ENCODE measurements at regions not wholly inside any gene's neighbourhood (a gene's known extent, or its start where the extent isn't known, plus 50 kb on each side); places are given as distances from the start of the nearest gene placed in this dataset.

- DNase-seq (ENCODE audit: low read depth), result no peak
Observed at GRCh38 chr6:166106076-166106686, 61.5 kb downstream of the TBXT start.

GRCh38 chr6:166105341-166106075 lies 62.1 kb downstream of the TBXT start:
- no peak for DNase-seq (ENCODE audit: low read depth)

- no peak for DNase-seq (ENCODE audit: low read depth)
Observed at GRCh38 chr6:166104872-166105271, 62.8 kb downstream of the TBXT start.

- no peak for DNase-seq (ENCODE audit: low read depth)
Observed at GRCh38 chr6:166104107-166104506, 63.5 kb downstream of the TBXT start.

- DNase-seq (ENCODE audit: low read depth), result no peak
Observed at GRCh38 chr6:166101819-166102419, 65.7 kb downstream of the TBXT start.

- peak; percentile 15 for DNase-seq (ENCODE audit: low read depth)
Observed at GRCh38 chr6:166097914-166098522, 69.6 kb downstream of the TBXT start.

- DNase-seq (ENCODE audit: low read depth), result no peak
Observed at GRCh38 chr6:166087852-166088251, 79.8 kb downstream of the TBXT start.

- DNase-seq (ENCODE audit: low read depth), result no peak
Observed at GRCh38 chr6:166087246-166087645, 80.4 kb downstream of the TBXT start.

GRCh38 chr6:166085500-166085899 lies 82.2 kb downstream of the TBXT start:
- no peak for DNase-seq (ENCODE audit: low read depth)

GRCh38 chr6:166084951-166085350 lies 82.7 kb downstream of the TBXT start:
- DNase-seq (ENCODE audit: low read depth), result no peak

GRCh38 chr6:166079841-166080240 lies 87.8 kb downstream of the TBXT start:
- DNase-seq (ENCODE audit: low read depth), result no peak

GRCh38 chr6:166078294-166078693 lies 89.4 kb downstream of the TBXT start:
- DNase-seq (ENCODE audit: low read depth), result no peak

- no peak for DNase-seq (ENCODE audit: low read depth)
Observed at GRCh38 chr6:166076625-166077024, 91.0 kb downstream of the TBXT start.

- no peak for DNase-seq (ENCODE audit: low read depth)
Observed at GRCh38 chr6:166075925-166076324, 91.7 kb downstream of the TBXT start.

- no peak for DNase-seq (ENCODE audit: low read depth)
Observed at GRCh38 chr6:166075186-166075585, 92.5 kb downstream of the TBXT start.

- DNase-seq (ENCODE audit: low read depth), result no peak
Observed at GRCh38 chr6:166073082-166073481, 94.6 kb downstream of the TBXT start.

GRCh38 chr6:166068768-166069167 lies 98.9 kb downstream of the TBXT start:
- no peak for DNase-seq (ENCODE audit: low read depth)

GRCh38 chr6:166058064-166058739 lies 109.4 kb downstream of the TBXT start:
- DNase-seq (ENCODE audit: low read depth), result no peak

- no peak for DNase-seq (ENCODE audit: low read depth)
Observed at GRCh38 chr6:166057431-166057830, 110.2 kb downstream of the TBXT start.

GRCh38 chr6:166056637-166057036 lies 111.0 kb downstream of the TBXT start:
- no peak for DNase-seq (ENCODE audit: low read depth)

GRCh38 chr6:166055801-166056200 lies 111.8 kb downstream of the TBXT start:
- no peak for DNase-seq (ENCODE audit: low read depth)

GRCh38 chr6:166052837-166053236 lies 114.8 kb downstream of the TBXT start:
- DNase-seq (ENCODE audit: low read depth), result no peak

Data from activated gamma-delta T cell treated with anti-CD3 and anti-CD28 coated beads, Interleukin-2, amount 50 U/mL, for 16 hours (primary cell).